H1 (cell line): ENCODE measurements at regions not wholly inside any gene's neighbourhood (a gene's known extent, or its start where the extent isn't known, plus 50 kb on each side); places are given as distances from the start of the nearest gene placed in this dataset.

Experiments
- CTCF ChIA-PET: fragments of 300-600 bp; sonication (Branson Sonifier 250); formaldehyde crosslinking; loops from one replicate; lab custom pipeline; 2021; ENCODE audit not compliant: partially characterized antibody; lab: Charles Lee
- POLR2A ChIA-PET: fragments of 300-600 bp; sonication (Branson Sonifier 250); formaldehyde crosslinking; loops from one replicate; lab custom pipeline; 2021; ENCODE audit warnings: inconsistent platforms; ENCODE audit not compliant: partially characterized antibody; lab: Charles Lee
- DNase-seq, 2 experiments: peaks; one replicate each; pipeline versions ENCODE4 v3.0.0 to v3.0.0-alpha.2; 2010 to 2022; ENCODE audit warnings: low spot score in 2 of 2, low read depth in 1 of 2, mixed read lengths in 1 of 2
- FAIRE-seq: peaks from 2 replicates; lab custom pipeline; 2011; peaks lifted over from hg19 to GRCh38; lab: Jason Lieb, UNC
- H2AFZ ChIP-seq: 2 replicates; pipeline ENCODE4 v1.8.1; 2012; ENCODE audit warnings: low read length, inconsistent platforms
- H2AK5ac ChIP-seq: 2 replicates; pipeline ENCODE4 v1.6.1; 2013; ENCODE audit warnings: low read depth, low read length
- H2BK120ac ChIP-seq: replicated peaks from 2 replicates; pipeline ENCODE3; 2013; ENCODE audit warnings: low read depth, low read length, inconsistent platforms
- H2BK12ac ChIP-seq: 2 replicates; pipeline ENCODE4 v1.6.1; 2013; ENCODE audit warnings: low read depth, low read length
- H2BK15ac ChIP-seq: 2 replicates; pipeline ENCODE4 v1.6.1; 2013; ENCODE audit warnings: low read length
- H2BK20ac ChIP-seq: 2 replicates; pipeline ENCODE4 v1.6.1; 2013; ENCODE audit warnings: low read length
- H2BK5ac ChIP-seq: 2 replicates; pipeline ENCODE4 v1.6.1; 2013; ENCODE audit warnings: low read depth, low read length
- H3K14ac ChIP-seq: 2 replicates; pipeline ENCODE4 v1.6.1; 2013; ENCODE audit warnings: inconsistent platforms; ENCODE audit not compliant: insufficient read length
- H3K18ac ChIP-seq: 2 replicates; pipeline ENCODE4 v1.6.1; 2013; ENCODE audit warnings: low read length; ENCODE audit errors: extremely low read depth
- H3K23ac ChIP-seq: 2 replicates; pipeline ENCODE4 v1.6.1; 2013; ENCODE audit warnings: inconsistent platforms; ENCODE audit not compliant: insufficient read length
- H3K23me2 ChIP-seq: 2 replicates; pipeline ENCODE4 v1.6.1; 2013; ENCODE audit warnings: low read depth, low read length
- H3K27ac ChIP-seq: 2 replicates; pipeline ENCODE4 v1.6.1; 2011; ENCODE audit warnings: low read depth, low read length, inconsistent platforms
- H3K27me3 ChIP-seq, 4 experiments: replicated peaks in 1 of 4; 1 replicate in 1 of 4; 2 replicates in 3 of 4; pipeline versions ENCODE4 v1.6.1 to v1.8.1; 2011 to 2013; ENCODE audit warnings: low read length in 3 of 4, mild to moderate bottlenecking in 3 of 4, inconsistent platforms in 2 of 4, mixed read lengths in 2 of 4, moderate library complexity in 1 of 4; ENCODE audit not compliant: control insufficient read depth in 3 of 4, insufficient read depth in 3 of 4; ENCODE audit errors: extremely low read depth in 1 of 4
- H3K36me3 ChIP-seq, 4 experiments: 2 replicates each; pipeline versions ENCODE4 v1.6.1 to v1.8.1; 2011 to 2013; ENCODE audit warnings: mild to moderate bottlenecking in 4 of 4, low read length in 3 of 4, moderate library complexity in 2 of 4, control low read depth in 1 of 4, inconsistent platforms in 1 of 4; ENCODE audit not compliant: insufficient read depth in 4 of 4, control insufficient read depth in 2 of 4
- H3K4ac ChIP-seq: replicated peaks from 2 replicates; pipeline ENCODE3; 2013; ENCODE audit warnings: low read length, low read depth, mixed read lengths, inconsistent platforms; ENCODE audit not compliant: insufficient read length
- H3K4me1 ChIP-seq, 4 experiments: replicated peaks in 1 of 4; 1 replicate in 1 of 4; 2 replicates in 3 of 4; pipeline versions ENCODE4 v1.6.1 to v1.8.1; 2011 to 2013; ENCODE audit warnings: low read length in 3 of 4, inconsistent platforms in 2 of 4, mixed read lengths in 1 of 4; ENCODE audit not compliant: insufficient read depth in 4 of 4, control insufficient read depth in 3 of 4
- H3K4me2 ChIP-seq, 2 experiments: 2 replicates each; pipeline versions ENCODE4 v1.6.1 to v1.8.1; 2011 to 2013; ENCODE audit warnings: low read depth in 2 of 2, low read length in 2 of 2, control low read depth in 1 of 2, inconsistent platforms in 1 of 2, mild to moderate bottlenecking in 1 of 2; ENCODE audit not compliant: insufficient read depth in 1 of 2
- H3K4me3 ChIP-seq, 4 experiments: fragments of 200-600, 300-600 bp in 1 of 4; sonication (generic), shearing (Covaris generic), sonication (Bioruptor Twin) in 1 of 4; 2 replicates each; pipeline versions ENCODE4 v1.5.1 to v1.8.1; 2011 to 2016; ENCODE audit warnings: low read length in 4 of 4, low read depth in 3 of 4, control low read depth in 2 of 4, inconsistent platforms in 2 of 4, mild to moderate bottlenecking in 2 of 4, mixed read lengths in 1 of 4, moderate library complexity in 1 of 4; ENCODE audit not compliant: insufficient read depth in 2 of 4; ENCODE audit errors: extremely low read depth in 1 of 4
- H3K56ac ChIP-seq: replicated peaks from 2 replicates; pipeline ENCODE3; 2013; ENCODE audit warnings: low read depth, mild to moderate bottlenecking, mixed read lengths, low read length, inconsistent platforms; ENCODE audit not compliant: insufficient read length
- H3K79me1 ChIP-seq: 2 replicates; pipeline ENCODE4 v1.6.1; 2013; ENCODE audit warnings: low read depth, low read length, control low read depth
- H3K79me2 ChIP-seq, 2 experiments: 2 replicates each; pipeline versions ENCODE4 v1.6.1 to v1.8.1; 2012 to 2013; ENCODE audit warnings: low read length in 2 of 2, mild to moderate bottlenecking in 2 of 2, inconsistent platforms in 1 of 2; ENCODE audit not compliant: insufficient read depth in 2 of 2, control insufficient read depth in 1 of 2
- H3K9ac ChIP-seq, 4 experiments: replicated peaks in 1 of 4; 1 replicate in 1 of 4; 2 replicates in 3 of 4; pipeline versions ENCODE4 v1.6.1 to v1.8.1; 2011 to 2013; ENCODE audit warnings: low read depth in 3 of 4, low read length in 3 of 4, control low read depth in 2 of 4, mild to moderate bottlenecking in 2 of 4, moderate library complexity in 2 of 4, inconsistent platforms in 1 of 4; ENCODE audit errors: extremely low read depth in 1 of 4
- H3K9me3 ChIP-seq, 2 experiments: 2 replicates each; pipeline versions ENCODE4 v1.6.1 to v1.8.1; 2012 to 2013; ENCODE audit warnings: mild to moderate bottlenecking in 2 of 2, moderate library complexity in 2 of 2, control low read depth in 1 of 2, inconsistent platforms in 1 of 2, low read depth in 1 of 2, low read length in 1 of 2, mixed read lengths in 1 of 2; ENCODE audit not compliant: insufficient read depth in 2 of 2
- H4K20me1 ChIP-seq, 2 experiments: replicated peaks in 1 of 2; 2 replicates each; pipeline versions ENCODE3 to v1.8.1; 2011 to 2013; ENCODE audit warnings: inconsistent platforms in 2 of 2, low read length in 2 of 2, mild to moderate bottlenecking in 1 of 2; ENCODE audit not compliant: insufficient read depth in 2 of 2, control insufficient read depth in 1 of 2
- H4K5ac ChIP-seq: 2 replicates; pipeline ENCODE4 v1.6.1; 2013; ENCODE audit warnings: low read length, low read depth, mixed read lengths, inconsistent platforms; ENCODE audit not compliant: insufficient read length
- H4K8ac ChIP-seq: 2 replicates; pipeline ENCODE4 v1.8.0; 2013; ENCODE audit warnings: mild to moderate bottlenecking, moderate library complexity, low read length, inconsistent platforms; ENCODE audit not compliant: insufficient read depth; ENCODE audit errors: extremely low read depth
- H4K91ac ChIP-seq: replicated peaks from 2 replicates; pipeline ENCODE3; 2013; ENCODE audit warnings: low read length, mixed read lengths, inconsistent platforms; ENCODE audit not compliant: insufficient read length
- CHD1 ChIP-seq: IDR thresholded peaks from 2 replicates; pipeline ENCODE4 v1.6.1; 2012; ENCODE audit warnings: low read depth, low read length, improper control_type of control experiment
- RFX5 ChIP-seq: IDR thresholded peaks from 2 replicates; pipeline ENCODE4 v1.6.1; 2011; ENCODE audit warnings: low read depth, low read length, improper control_type of control experiment, borderline replicate concordance
- WGBS, 2 experiments: shearing (Covaris generic) in 1 of 2; methylation state at CpG; one replicate each; pipeline versions ENCODE4 v1.1.6 to v1.1.7; 2013 to 2015; ENCODE audit warnings: low lambda C conversion rate in 2 of 2, mixed read lengths in 2 of 2, inconsistent platforms in 1 of 2, low coverage in 1 of 2, missing lambda C conversion rate in 1 of 2; ENCODE audit not compliant: insufficient replicate concordance in 2 of 2, insufficient coverage in 1 of 2, insufficient read length in 1 of 2; ENCODE audit errors: extremely low coverage in 1 of 2, missing lambda C conversion rate in 1 of 2; 5-methylcytosine and 5-hydroxymethylcytosine counted together
- TF ChIP-seq, protein P1 (sequence below): IDR thresholded peaks from 2 replicates; pipeline ENCODE4 v1.6.1; 2011; ENCODE audit warnings: low read depth, mild to moderate bottlenecking, low read length; ENCODE audit not compliant: insufficient read depth
- TF ChIP-seq, protein P2 (sequence below): IDR thresholded peaks from 2 replicates; pipeline ENCODE4 v1.6.1; 2011; ENCODE audit warnings: low read length, improper control_type of control experiment

DNA sequence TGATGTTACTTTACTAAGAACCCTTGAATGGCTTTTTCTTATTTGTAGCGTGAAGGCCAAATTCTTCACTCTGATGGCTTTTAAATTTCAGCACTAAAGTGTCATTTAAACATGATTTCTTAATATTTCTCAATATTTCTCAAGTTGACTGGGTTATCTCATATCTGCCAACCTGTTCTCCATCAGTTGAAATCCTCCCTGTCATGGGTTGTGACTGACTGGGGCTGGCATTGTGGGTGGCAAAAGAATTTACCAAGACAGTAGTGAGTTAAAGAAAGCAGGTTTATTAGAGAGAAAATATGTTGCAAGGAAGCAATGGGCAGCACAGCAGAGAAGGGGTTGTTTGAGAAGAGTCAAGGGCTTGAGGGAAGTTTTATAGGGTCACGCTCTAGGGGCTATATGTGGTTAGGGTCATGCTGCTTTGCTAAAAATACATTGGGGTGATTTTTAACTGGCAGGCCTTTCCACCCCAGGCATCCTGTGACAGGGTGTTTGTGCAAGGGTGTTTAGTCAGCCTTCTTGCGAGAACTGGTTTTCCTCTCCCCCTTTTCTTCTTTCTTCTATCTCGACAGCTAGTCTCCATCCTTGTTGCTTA lies 232.8 kb upstream of the SEL1L start:
- H4K20me1 ChIP-seq: no peaks in the 10 kb centered on the region
- H3K56ac ChIP-seq: no peak overlapping the region
- no peak overlapping the region for H2BK5ac ChIP-seq
- H3K79me1 ChIP-seq: no peaks in the 10 kb centered on the region
- no peak overlapping the region for H2BK20ac ChIP-seq
- H3K79me2 ChIP-seq: no peaks in the 10 kb centered on the region
- H3K4me3 ChIP-seq: no peak overlapping the region
- no peak overlapping the region for H3K23ac ChIP-seq
- no peak overlapping the region for H3K9ac ChIP-seq
- no peak overlapping the region for H4K91ac ChIP-seq
- no peak overlapping the region for H3K14ac ChIP-seq
- no peak overlapping the region for H2AK5ac ChIP-seq
- H4K8ac ChIP-seq: no peak overlapping the region
- WGBS, 2 experiments: 86% methylated on average over 4 of the region's 4 CpGs; no CpG with 5 or more reads in 1 of the 2 experiments
- POLR2A ChIA-PET: no interaction called here
- no peak overlapping the region for H2BK15ac ChIP-seq
- H2AFZ ChIP-seq: no peak overlapping the region
- no peak for FAIRE-seq
- CTCF ChIA-PET: interaction anchor here (1.5 kb wide), 2 partner anchors 9 to 12 kb away, joined by 3 to 5 read pairs; no protein-coding TSS in a partner anchor
- H3K27ac ChIP-seq: no peak overlapping the region
- no peaks in the 10 kb centered on the region for H3K4me1 ChIP-seq
- H3K18ac ChIP-seq: no peak overlapping the region
- no peaks in the 10 kb centered on the region for H3K36me3 ChIP-seq
- no peak for DNase-seq
- no peak overlapping the region for H2BK12ac ChIP-seq
- H3K4me2 ChIP-seq: no peak overlapping the region
- H3K9me3 ChIP-seq: no peaks in the 10 kb centered on the region
- no peak overlapping the region for H4K5ac ChIP-seq
- no peaks in the 10 kb centered on the region for H3K27me3 ChIP-seq
- H3K4ac ChIP-seq: no peak overlapping the region
- no peaks in the 10 kb centered on the region for H3K23me2 ChIP-seq
- H2BK120ac ChIP-seq: no peak overlapping the region
- TF ChIP-seq, protein P1, sequence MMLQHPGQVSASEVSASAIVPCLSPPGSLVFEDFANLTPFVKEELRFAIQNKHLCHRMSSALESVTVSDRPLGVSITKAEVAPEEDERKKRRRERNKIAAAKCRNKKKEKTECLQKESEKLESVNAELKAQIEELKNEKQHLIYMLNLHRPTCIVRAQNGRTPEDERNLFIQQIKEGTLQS: no peak
- TF ChIP-seq RFX5 (no peak), CHD1 (no peak)
- TF ChIP-seq, protein P2, sequence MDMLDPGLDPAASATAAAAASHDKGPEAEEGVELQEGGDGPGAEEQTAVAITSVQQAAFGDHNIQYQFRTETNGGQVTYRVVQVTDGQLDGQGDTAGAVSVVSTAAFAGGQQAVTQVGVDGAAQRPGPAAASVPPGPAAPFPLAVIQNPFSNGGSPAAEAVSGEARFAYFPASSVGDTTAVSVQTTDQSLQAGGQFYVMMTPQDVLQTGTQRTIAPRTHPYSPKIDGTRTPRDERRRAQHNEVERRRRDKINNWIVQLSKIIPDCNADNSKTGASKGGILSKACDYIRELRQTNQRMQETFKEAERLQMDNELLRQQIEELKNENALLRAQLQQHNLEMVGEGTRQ: no peak
